C4-2B (cell line): ENCODE measurements at regions not wholly inside any gene's neighbourhood (a gene's known extent, or its start where the extent isn't known, plus 50 kb on each side); places are given as distances from the start of the nearest gene placed in this dataset.

Source experiments
- ZFX ChIP-seq: fragments of 450-650 bp; IDR thresholded peaks from 2 replicates; pipeline ENCODE4 v1.6.1; 2017
- TF ChIP-seq, protein P1 (sequence below): fragments of 450-650 bp; conservative IDR thresholded peaks from 2 replicates; pipeline ENCODE4 v1.5.1; 2017; ENCODE audit warnings: mild to moderate bottlenecking

DNA sequence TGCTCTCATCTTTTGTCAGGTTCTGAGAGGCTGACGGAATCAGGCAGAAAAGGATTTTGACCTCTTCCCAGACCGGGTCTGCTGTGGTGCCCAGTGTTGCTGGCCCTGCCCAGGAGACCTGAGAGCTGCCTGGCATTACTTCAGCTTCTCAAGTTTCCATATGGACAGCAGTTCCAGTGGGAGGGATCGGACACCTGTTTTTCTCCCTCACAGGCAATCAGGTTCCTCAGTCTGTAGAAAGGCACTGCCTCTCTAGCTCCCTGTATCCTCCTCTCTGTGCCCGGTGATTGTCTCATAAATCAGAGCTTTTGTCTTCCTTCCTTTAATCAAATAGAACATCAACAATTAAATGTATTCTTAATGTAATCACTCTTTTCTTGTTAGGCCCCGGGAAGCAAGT, 198.7 kb downstream of the SEMA6A start:
- TF ChIP-seq, protein P1, sequence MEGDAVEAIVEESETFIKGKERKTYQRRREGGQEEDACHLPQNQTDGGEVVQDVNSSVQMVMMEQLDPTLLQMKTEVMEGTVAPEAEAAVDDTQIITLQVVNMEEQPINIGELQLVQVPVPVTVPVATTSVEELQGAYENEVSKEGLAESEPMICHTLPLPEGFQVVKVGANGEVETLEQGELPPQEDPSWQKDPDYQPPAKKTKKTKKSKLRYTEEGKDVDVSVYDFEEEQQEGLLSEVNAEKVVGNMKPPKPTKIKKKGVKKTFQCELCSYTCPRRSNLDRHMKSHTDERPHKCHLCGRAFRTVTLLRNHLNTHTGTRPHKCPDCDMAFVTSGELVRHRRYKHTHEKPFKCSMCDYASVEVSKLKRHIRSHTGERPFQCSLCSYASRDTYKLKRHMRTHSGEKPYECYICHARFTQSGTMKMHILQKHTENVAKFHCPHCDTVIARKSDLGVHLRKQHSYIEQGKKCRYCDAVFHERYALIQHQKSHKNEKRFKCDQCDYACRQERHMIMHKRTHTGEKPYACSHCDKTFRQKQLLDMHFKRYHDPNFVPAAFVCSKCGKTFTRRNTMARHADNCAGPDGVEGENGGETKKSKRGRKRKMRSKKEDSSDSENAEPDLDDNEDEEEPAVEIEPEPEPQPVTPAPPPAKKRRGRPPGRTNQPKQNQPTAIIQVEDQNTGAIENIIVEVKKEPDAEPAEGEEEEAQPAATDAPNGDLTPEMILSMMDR: no peak
- no peak for TF ChIP-seq ZFX
